ENCODE measurements at regions not wholly inside any gene's neighbourhood (a gene's known extent, or its start where the extent isn't known, plus 50 kb on each side); places are given as distances from the start of the nearest gene placed in this dataset.

GRCh38 chr5:52173133-52173532 lies 614.6 kb upstream of the ITGA1 start:
- intact Hi-C loops (cut with DNase I): no loop called here
- Histone ChIP-seq H3K4me1 (no peaks in the 10 kb centered on the region), H3K27ac (no peak overlapping the region), H3K4me3 (replicated peaks in 1 of 3) (no peak overlapping the region), H3K36me3 (no peaks in the 10 kb centered on the region), H3K27me3 (no peaks in the 10 kb centered on the region), H3K9me3 (no peaks in the 10 kb centered on the region)
- no peak for DNase-seq
- 91 to 96% methylated on average over 1 of the region's 1 CpG for WGBS, 2 donors
- TF ChIP-seq CTCF (IDR thresholded peaks at IDR 0.05) (no peak), POLR2A (IDR thresholded peaks at IDR 0.05) (no peak)

- 25 to 49% methylated on average over 1 of the region's 1 CpG for WGBS, 2 donors
- H3K36me3 ChIP-seq: no peaks in the 10 kb centered on the region
- TF ChIP-seq CTCF (IDR thresholded peaks at IDR 0.05) (no peak), POLR2A (IDR thresholded peaks at IDR 0.05) (no peak)
- no peaks in the 10 kb centered on the region for H3K27me3 ChIP-seq
- DNase-seq: no peak
- no peaks in the 10 kb centered on the region for H3K9me3 ChIP-seq
- intact Hi-C loops (cut with DNase I): no loop called here
- no peak overlapping the region for H3K27ac ChIP-seq
- no peak overlapping the region for H3K4me3 ChIP-seq (replicated peaks in 1 of 3)
- H3K4me1 ChIP-seq: no peaks in the 10 kb centered on the region
Measured at GRCh38 chr5:52177193-52177592, 610.5 kb upstream of the ITGA1 start.

GRCh38 chr5:52181403-52181802 lies 606.3 kb upstream of the ITGA1 start:
- TF ChIP-seq POLR2A (IDR thresholded peaks at IDR 0.05) (no peak), CTCF (IDR thresholded peaks at IDR 0.05) (no peak)
- no peaks in the 10 kb centered on the region for H3K27me3 ChIP-seq
- no peak overlapping the region for H3K4me3 ChIP-seq (replicated peaks in 1 of 3)
- H3K27ac ChIP-seq: no peak overlapping the region
- WGBS, 2 donors: 54 to 64% methylated on average over 2 of the region's 2 CpGs
- H3K36me3 ChIP-seq: no peaks in the 10 kb centered on the region
- H3K9me3 ChIP-seq: no peaks in the 10 kb centered on the region
- no peaks in the 10 kb centered on the region for H3K4me1 ChIP-seq
- intact Hi-C loops (cut with DNase I): no loop called here
- DNase-seq: no peak

- no peaks in the 10 kb centered on the region for H3K4me1 ChIP-seq
- no peaks in the 10 kb centered on the region for H3K36me3 ChIP-seq
- no peak for TF ChIP-seq POLR2A (IDR thresholded peaks at IDR 0.05)
- no peak for TF ChIP-seq CTCF (IDR thresholded peaks at IDR 0.05)
- no peaks in the 10 kb centered on the region for H3K27me3 ChIP-seq
- no peak overlapping the region for H3K4me3 ChIP-seq (replicated peaks in 1 of 3)
- no peak overlapping the region for H3K27ac ChIP-seq
- intact Hi-C loops (cut with DNase I): no loop called here
- no peaks in the 10 kb centered on the region for H3K9me3 ChIP-seq
- DNase-seq: no peak
Measured at GRCh38 chr5:52190737-52191136, 597.0 kb upstream of the ITGA1 start.

- TF ChIP-seq POLR2A (IDR thresholded peaks at IDR 0.05) (no peak), CTCF (IDR thresholded peaks at IDR 0.05) (no peak)
- no peaks in the 10 kb centered on the region for H3K4me1 ChIP-seq
- H3K27ac ChIP-seq: no peak overlapping the region
- H3K9me3 ChIP-seq: no peaks in the 10 kb centered on the region
- 94 to 95% methylated on average over 9 of the region's 9 CpGs for WGBS, 2 donors
- H3K4me3 ChIP-seq (replicated peaks in 1 of 3): no peak overlapping the region
- intact Hi-C loops (cut with DNase I): no loop called here
- no peak for DNase-seq
- no peaks in the 10 kb centered on the region for H3K36me3 ChIP-seq
- no peaks in the 10 kb centered on the region for H3K27me3 ChIP-seq
Measured at GRCh38 chr5:52199833-52200232, 587.9 kb upstream of the ITGA1 start.

Data from thyroid gland (tissue), 4 donors.